Activated T-helper 1 cell treated with anti-CD3 and anti-CD28 coated beads, Interleukin-12 subunit alpha, Interleukin-12 subunit beta, Interleukin-2, Interleukin-4 antibody, amounts not matched to agents 30 ng/mL and 10 ng/mL and 1 ng/mL, durations not matched to agents 14 hours and 24 hours and 36 hours (primary cell): ENCODE measurements at regions not wholly inside any gene's neighbourhood (a gene's known extent, or its start where the extent isn't known, plus 50 kb on each side); places are given as distances from the start of the nearest gene placed in this dataset.

Source experiments
- DNase-seq: peaks from one replicate; pipeline ENCODE4 v3.0.0; 2021; ENCODE audit warnings: low spot score
- H3K27ac Mint-ChIP-seq: one replicate; pipeline ENCODE4 v1.8.0; 2021; ENCODE audit warnings: mild to moderate bottlenecking, mixed read lengths
- H3K27me3 Mint-ChIP-seq: one replicate; pipeline ENCODE4 v1.8.0; 2022; ENCODE audit warnings: mild to moderate bottlenecking, moderate library complexity, mixed read lengths; ENCODE audit not compliant: insufficient read depth
- H3K36me3 Mint-ChIP-seq: one replicate; pipeline ENCODE4 v1.8.0; 2021; ENCODE audit warnings: low read depth, mixed read lengths
- H3K4me1 Mint-ChIP-seq: one replicate; pipeline ENCODE4 v1.8.0; 2021; ENCODE audit warnings: low read depth, mixed read lengths
- H3K4me3 Mint-ChIP-seq: one replicate; pipeline ENCODE4 v1.8.0; 2021; ENCODE audit warnings: mild to moderate bottlenecking, moderate library complexity, mixed read lengths
- H3K9me3 Mint-ChIP-seq: one replicate; pipeline ENCODE4 v1.8.0; 2021; ENCODE audit warnings: mixed read lengths
- intact Hi-C: fragments of 100-400 bp; cut with micrococcal nuclease; formaldehyde crosslinking; loops from one replicate; pipeline ENCODE4 v1.15.1; 2024

GRCh38 chr5:155353231-155353630, 339.7 kb downstream of the KIF4B start:
- Mint-ChIP-seq H3K9me3 (peaks cover 9% of the 10 kb centered on the region), H3K27ac (no peak overlapping the region), H3K4me1 (no peaks in the 10 kb centered on the region), H3K36me3 (no peaks in the 10 kb centered on the region), H3K4me3 (no peak overlapping the region), H3K27me3 (no peaks in the 10 kb centered on the region)
- no peak for DNase-seq
- intact Hi-C loops = no loop called here

- no peaks in the 10 kb centered on the region for H3K9me3 Mint-ChIP-seq
- DNase-seq = no peak
- H3K4me1 Mint-ChIP-seq = no peaks in the 10 kb centered on the region
- H3K27me3 Mint-ChIP-seq = no peaks in the 10 kb centered on the region
- H3K36me3 Mint-ChIP-seq = no peaks in the 10 kb centered on the region
- no peak overlapping the region for H3K4me3 Mint-ChIP-seq
- H3K27ac Mint-ChIP-seq = no peak overlapping the region
- intact Hi-C loops = no loop called here
These were observed 352.5 kb downstream of the KIF4B start for GRCh38 chr5:155366096-155366495.

GRCh38 chr5:155367841-155368240, 354.3 kb downstream of the KIF4B start:
- Mint-ChIP-seq H3K36me3 (no peaks in the 10 kb centered on the region), H3K27ac (no peak overlapping the region)
- intact Hi-C loops = no loop called here

GRCh38 chr5:155368490-155368889, 354.9 kb downstream of the KIF4B start:
- Mint-ChIP-seq H3K9me3 (no peaks in the 10 kb centered on the region), H3K27ac (no peak overlapping the region), H3K27me3 (no peaks in the 10 kb centered on the region), H3K4me3 (no peak overlapping the region), H3K4me1 (no peaks in the 10 kb centered on the region), H3K36me3 (no peaks in the 10 kb centered on the region)
- no peak for DNase-seq
- intact Hi-C loops = no loop called here

More at GRCh38 chr5:155367841-155368240, 354.3 kb downstream of the KIF4B start:
- H3K4me1 Mint-ChIP-seq = no peaks in the 10 kb centered on the region
- no peaks in the 10 kb centered on the region for H3K27me3 Mint-ChIP-seq
- H3K4me3 Mint-ChIP-seq = no peak overlapping the region
- DNase-seq = no peak
- no peaks in the 10 kb centered on the region for H3K9me3 Mint-ChIP-seq

- no peak for DNase-seq
- no peaks in the 10 kb centered on the region for H3K4me1 Mint-ChIP-seq
- no peak overlapping the region for H3K4me3 Mint-ChIP-seq
- no peaks in the 10 kb centered on the region for H3K9me3 Mint-ChIP-seq
- no peaks in the 10 kb centered on the region for H3K36me3 Mint-ChIP-seq
- H3K27ac Mint-ChIP-seq = no peak overlapping the region
- intact Hi-C loops = no loop called here
- H3K27me3 Mint-ChIP-seq = no peaks in the 10 kb centered on the region
These were observed 366.9 kb downstream of the KIF4B start for GRCh38 chr5:155380480-155380879.

- no peaks in the 10 kb centered on the region for H3K9me3 Mint-ChIP-seq
- DNase-seq = no peak
- intact Hi-C loops = no loop called here
- no peaks in the 10 kb centered on the region for H3K4me1 Mint-ChIP-seq
- H3K4me3 Mint-ChIP-seq = no peak overlapping the region
- no peaks in the 10 kb centered on the region for H3K36me3 Mint-ChIP-seq
- H3K27ac Mint-ChIP-seq = no peak overlapping the region
- no peaks in the 10 kb centered on the region for H3K27me3 Mint-ChIP-seq
These were observed 368.1 kb downstream of the KIF4B start for GRCh38 chr5:155381654-155382053.

GRCh38 chr5:155389498-155389897, 375.9 kb downstream of the KIF4B start:
- intact Hi-C loops = no loop called here
- H3K36me3 Mint-ChIP-seq = no peaks in the 10 kb centered on the region
- H3K9me3 Mint-ChIP-seq = no peaks in the 10 kb centered on the region
- no peak overlapping the region for H3K27ac Mint-ChIP-seq
- H3K4me1 Mint-ChIP-seq = no peaks in the 10 kb centered on the region
- H3K27me3 Mint-ChIP-seq = no peaks in the 10 kb centered on the region
- no peak for DNase-seq
- H3K4me3 Mint-ChIP-seq = no peak overlapping the region

- intact Hi-C loops = no loop called here
- Mint-ChIP-seq H3K4me1 (no peaks in the 10 kb centered on the region), H3K4me3 (no peak overlapping the region), H3K27ac (no peak overlapping the region), H3K27me3 (no peaks in the 10 kb centered on the region), H3K9me3 (no peaks in the 10 kb centered on the region), H3K36me3 (no peaks in the 10 kb centered on the region)
- DNase-seq = no peak
These were observed 381.2 kb downstream of the KIF4B start for GRCh38 chr5:155394727-155395126.

GRCh38 chr5:155402927-155403640, 389.5 kb downstream of the KIF4B start:
- intact Hi-C loops = no loop called here
- no peak for DNase-seq
- H3K36me3 Mint-ChIP-seq = no peaks in the 10 kb centered on the region
- H3K4me3 Mint-ChIP-seq = no peak overlapping the region
- H3K4me1 Mint-ChIP-seq = no peaks in the 10 kb centered on the region
- H3K27ac Mint-ChIP-seq = no peak overlapping the region
- H3K9me3 Mint-ChIP-seq = peaks cover 29% of the 10 kb centered on the region
- H3K27me3 Mint-ChIP-seq = no peaks in the 10 kb centered on the region

GRCh38 chr5:155406815-155407214, 393.3 kb downstream of the KIF4B start:
- H3K4me1 Mint-ChIP-seq = no peaks in the 10 kb centered on the region
- intact Hi-C loops = no loop called here
- H3K36me3 Mint-ChIP-seq = no peaks in the 10 kb centered on the region
- H3K27me3 Mint-ChIP-seq = no peaks in the 10 kb centered on the region
- no peak for DNase-seq
- H3K27ac Mint-ChIP-seq = no peak overlapping the region
- H3K9me3 Mint-ChIP-seq = peaks cover 29% of the 10 kb centered on the region
- no peak overlapping the region for H3K4me3 Mint-ChIP-seq

- peaks cover 20% of the 10 kb centered on the region for H3K9me3 Mint-ChIP-seq
- no peaks in the 10 kb centered on the region for H3K27me3 Mint-ChIP-seq
- intact Hi-C loops = no loop called here
These were observed 394.9 kb downstream of the KIF4B start for GRCh38 chr5:155408465-155408864.

GRCh38 chr5:155416765-155417164, 403.2 kb downstream of the KIF4B start:
- no peaks in the 10 kb centered on the region for H3K27me3 Mint-ChIP-seq
- intact Hi-C loops = no loop called here

More at GRCh38 chr5:155408465-155408864, 394.9 kb downstream of the KIF4B start:
- Mint-ChIP-seq H3K4me1 (no peaks in the 10 kb centered on the region), H3K4me3 (no peak overlapping the region), H3K36me3 (no peaks in the 10 kb centered on the region), H3K27ac (no peak overlapping the region)
- no peak for DNase-seq

GRCh38 chr5:155418960-155419579, 405.5 kb downstream of the KIF4B start:
- DNase-seq = no peak
- H3K4me3 Mint-ChIP-seq = no peak overlapping the region
- no peaks in the 10 kb centered on the region for H3K4me1 Mint-ChIP-seq
- no peak overlapping the region for H3K27ac Mint-ChIP-seq
- H3K9me3 Mint-ChIP-seq = no peaks in the 10 kb centered on the region
- H3K27me3 Mint-ChIP-seq = no peaks in the 10 kb centered on the region
- H3K36me3 Mint-ChIP-seq = no peaks in the 10 kb centered on the region
- intact Hi-C loops = no loop called here

More at GRCh38 chr5:155416765-155417164, 403.2 kb downstream of the KIF4B start:
- no peak overlapping the region for H3K4me3 Mint-ChIP-seq
- no peak overlapping the region for H3K27ac Mint-ChIP-seq
- DNase-seq = no peak
- no peaks in the 10 kb centered on the region for H3K9me3 Mint-ChIP-seq
- H3K4me1 Mint-ChIP-seq = no peaks in the 10 kb centered on the region
- H3K36me3 Mint-ChIP-seq = no peaks in the 10 kb centered on the region
